GM19023 (cell line): ENCODE measurements at regions not wholly inside any gene's neighbourhood (a gene's known extent, or its start where the extent isn't known, plus 50 kb on each side); places are given as distances from the start of the nearest gene placed in this dataset.

Experiments used
- ATAC-seq: cut with Tn5 transposase; IDR thresholded peaks from one replicate; pipeline ENCODE4 v1.9.1; 2021; ENCODE audit warnings: mild to moderate bottlenecking, moderate library complexity; ENCODE audit not compliant: unreplicated experiment

GRCh38 chr2:15038366-15039364 lies 406.1 kb downstream of the LRATD1 start:
- ATAC-seq, result no peak

DNA sequence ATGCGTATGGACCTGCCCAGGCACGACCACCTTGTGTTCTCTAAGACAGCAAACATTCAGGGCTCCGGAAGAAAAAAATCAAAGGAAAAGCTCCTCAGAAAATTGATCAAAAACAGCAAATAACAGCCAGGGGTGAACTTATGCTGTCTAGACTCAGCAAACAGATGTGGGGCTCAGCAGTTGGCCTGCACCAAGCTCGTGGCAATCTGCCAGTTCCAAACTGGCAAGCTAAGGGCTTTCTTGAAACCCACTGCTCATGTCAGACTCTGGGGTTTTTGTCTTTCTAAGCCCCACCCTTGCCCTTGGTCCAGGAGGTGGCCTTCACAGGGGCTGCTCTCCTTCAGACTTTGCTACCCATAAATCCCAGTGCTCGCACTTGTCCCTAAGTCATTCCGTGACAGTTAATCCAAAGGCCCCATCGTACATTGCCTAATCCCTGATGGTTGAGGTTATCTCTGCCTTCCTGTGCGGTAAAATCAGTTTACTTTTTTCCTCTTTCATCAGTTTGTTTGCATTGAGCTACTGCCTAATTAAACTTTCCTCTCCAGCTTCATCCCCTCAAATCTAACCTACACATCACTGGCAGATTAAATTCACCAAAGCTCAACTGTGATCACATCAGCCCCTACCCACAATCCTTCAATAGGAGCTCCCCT lies 408.0 kb downstream of the LRATD1 start:
- ATAC-seq, result no peak

GRCh38 chr2:15041429-15041837 lies 408.9 kb downstream of the LRATD1 start:
- ATAC-seq, result no peak

- ATAC-seq, result no peak
Measured at GRCh38 chr2:15042801-15043217, 410.3 kb downstream of the LRATD1 start.

- no peak for ATAC-seq
Measured at GRCh38 chr2:15043336-15044058, 411.0 kb downstream of the LRATD1 start.

GRCh38 chr2:15045054-15045453 lies 412.5 kb downstream of the LRATD1 start:
- no peak for ATAC-seq

GRCh38 chr2:15047184-15047583 lies 414.7 kb downstream of the LRATD1 start:
- no peak for ATAC-seq

DNA sequence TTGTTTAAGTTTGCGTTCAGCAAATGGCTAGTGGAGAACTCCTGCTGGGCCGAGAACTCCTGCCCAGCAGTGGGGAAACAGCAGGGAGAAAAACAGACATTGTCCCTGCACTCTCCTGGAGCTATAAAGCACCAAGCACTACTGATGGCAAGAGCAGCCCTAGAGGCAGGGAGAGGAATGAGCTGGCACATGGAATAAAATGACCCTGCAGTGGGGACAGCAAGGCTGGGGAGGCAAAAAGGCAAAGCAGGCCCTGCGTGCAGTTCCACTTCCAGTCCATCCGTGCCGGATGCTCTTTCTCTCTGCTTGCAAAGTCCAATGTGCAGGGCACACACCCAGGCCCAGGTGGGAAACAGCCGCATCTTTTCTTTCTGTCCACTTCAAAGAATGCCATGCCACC lies 415.5 kb downstream of the LRATD1 start:
- no peak for ATAC-seq

DNA sequence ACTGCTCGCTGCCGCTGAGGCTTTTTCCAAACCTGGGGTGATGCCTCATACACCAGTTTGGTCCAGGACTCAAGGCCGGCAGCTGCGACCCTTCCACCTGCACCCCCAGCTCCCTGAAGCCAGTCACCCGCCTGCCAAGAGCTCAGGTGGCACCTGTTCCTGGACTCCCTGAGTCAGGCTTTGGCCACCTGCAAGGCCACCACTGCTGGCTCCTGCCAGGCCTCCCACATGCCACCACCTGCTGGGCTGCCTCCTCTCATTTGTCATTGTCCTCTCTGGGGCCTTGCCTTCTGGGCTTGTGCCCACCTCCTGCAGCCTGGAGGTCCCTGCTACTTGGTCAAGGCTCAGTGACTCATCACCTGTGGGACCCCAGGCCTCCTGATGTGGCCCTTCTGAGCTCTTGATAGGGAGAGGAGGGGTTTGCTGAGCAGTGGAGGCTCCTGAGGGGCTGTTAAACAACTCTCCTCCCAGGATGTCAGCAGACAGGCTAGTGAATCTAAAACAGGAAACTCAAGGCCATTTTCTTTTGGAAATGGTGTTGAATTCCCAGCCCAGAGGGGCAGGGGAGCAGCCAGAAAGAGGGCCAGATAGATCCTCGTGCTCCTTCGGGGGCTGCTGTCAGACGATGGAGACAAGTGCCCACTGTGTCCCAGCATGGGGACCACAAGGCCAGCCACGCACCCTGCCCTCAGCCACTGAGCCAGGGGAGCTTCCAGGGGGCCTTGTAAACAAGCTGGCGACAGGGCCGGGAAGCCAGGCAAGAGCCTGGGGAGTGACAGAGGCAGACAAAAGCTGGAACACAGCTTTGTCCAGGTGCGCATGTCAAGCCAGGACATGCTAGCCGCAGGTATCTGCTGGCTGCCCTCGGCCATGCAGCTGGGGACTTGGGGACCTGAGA lies 416.8 kb downstream of the LRATD1 start:
- no peak for ATAC-seq

- ATAC-seq, result no peak
Measured at GRCh38 chr2:15050483-15050882, 418.0 kb downstream of the LRATD1 start.

GRCh38 chr2:15053542-15053941 lies 421.0 kb downstream of the LRATD1 start:
- no peak for ATAC-seq

- ATAC-seq, result peak; percentile 57
Measured at GRCh38 chr2:15058015-15058720, 425.7 kb downstream of the LRATD1 start.

DNA sequence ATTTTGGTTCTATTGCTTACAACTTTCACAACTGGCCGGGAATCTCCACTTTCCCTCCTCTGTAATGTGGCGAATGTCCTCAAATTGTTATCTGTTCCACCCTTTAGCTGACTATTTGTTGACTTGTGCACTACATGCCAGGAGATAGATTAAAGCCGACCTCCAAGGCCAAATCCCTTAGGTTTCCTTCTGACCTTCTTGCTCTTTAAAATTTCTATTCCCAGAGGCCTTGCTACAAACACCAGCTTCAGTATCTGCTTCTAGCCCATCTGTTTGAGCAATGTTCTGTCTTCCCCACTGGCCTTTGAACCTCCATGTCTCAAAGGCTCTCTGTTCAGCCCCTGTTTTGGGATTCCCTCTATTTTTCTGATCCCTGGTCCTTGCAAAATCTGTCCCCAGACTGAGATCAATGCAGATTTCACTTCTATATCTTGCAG lies 426.2 kb downstream of the LRATD1 start:
- no peak for ATAC-seq

DNA sequence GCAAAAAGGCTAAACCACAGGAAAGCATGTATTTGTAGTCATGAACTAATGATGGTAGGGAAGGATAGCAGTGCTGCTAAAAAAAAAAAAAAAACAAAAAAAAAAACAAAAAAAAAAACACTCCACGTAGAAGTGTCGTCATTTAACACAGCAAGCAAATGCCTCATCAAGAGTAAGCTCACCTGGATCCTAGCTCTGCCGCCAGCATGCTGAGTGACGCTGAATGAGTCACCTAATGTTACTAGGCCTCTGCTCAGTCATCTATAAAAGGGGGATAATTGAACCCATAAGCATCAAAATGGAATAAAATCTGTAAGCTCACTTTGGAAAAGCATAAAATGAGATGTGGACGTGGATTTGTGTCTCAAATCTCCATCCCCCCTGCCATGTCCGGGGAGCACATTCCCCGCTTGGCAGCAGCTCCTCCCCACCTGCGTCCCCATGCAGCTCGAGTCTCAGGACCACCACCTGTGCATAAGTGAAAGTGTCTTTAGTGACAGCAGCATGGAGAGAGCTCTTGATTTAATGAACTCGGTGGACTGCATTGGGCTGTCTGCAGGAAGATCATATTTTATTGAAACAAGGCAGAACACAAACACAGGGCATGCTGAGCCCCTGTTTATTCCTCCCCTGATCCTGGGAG lies 427.5 kb downstream of the LRATD1 start:
- ATAC-seq, result no peak

GRCh38 chr2:15061268-15061667 lies 428.8 kb downstream of the LRATD1 start:
- no peak for ATAC-seq

DNA sequence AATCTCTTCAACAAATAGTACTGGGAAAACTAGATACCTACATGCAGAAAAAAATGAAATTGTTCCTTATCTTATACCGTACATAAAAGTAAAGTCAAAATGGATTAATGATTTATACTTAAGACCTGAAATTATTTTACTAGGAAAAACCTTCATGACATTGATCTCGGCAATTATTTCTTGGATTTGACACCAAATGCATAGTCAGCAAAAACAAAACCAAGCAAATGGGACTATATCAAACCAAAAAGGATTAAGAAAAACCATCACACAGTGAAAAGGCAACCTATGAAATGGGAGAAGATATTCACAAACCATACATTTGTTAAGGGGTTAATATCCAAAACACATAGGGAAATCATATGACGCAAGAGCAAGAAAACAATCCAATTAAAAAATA lies 433.6 kb downstream of the LRATD1 start:
- ATAC-seq, result no peak

DNA sequence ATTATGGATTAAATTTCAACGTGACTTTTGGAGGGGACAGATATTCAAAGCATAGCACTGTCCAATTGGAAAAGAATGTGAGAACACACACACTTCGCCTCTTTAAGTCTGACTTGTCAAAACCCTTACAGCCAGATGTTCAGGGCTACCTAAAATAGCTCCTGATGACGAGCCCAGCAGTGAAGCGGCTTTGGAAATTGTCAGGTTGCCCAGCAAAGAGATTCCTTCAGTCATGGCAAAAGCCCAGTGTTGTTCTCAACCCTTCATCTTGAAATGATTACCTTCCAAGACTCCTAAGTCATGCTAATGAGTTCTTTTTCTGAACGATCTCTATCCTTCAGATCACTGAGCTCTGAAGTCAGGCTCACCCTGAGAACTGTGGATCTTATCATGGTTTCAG lies 436.6 kb downstream of the LRATD1 start:
- no peak for ATAC-seq

GRCh38 chr2:15072836-15073235 lies 440.3 kb downstream of the LRATD1 start:
- no peak for ATAC-seq

DNA sequence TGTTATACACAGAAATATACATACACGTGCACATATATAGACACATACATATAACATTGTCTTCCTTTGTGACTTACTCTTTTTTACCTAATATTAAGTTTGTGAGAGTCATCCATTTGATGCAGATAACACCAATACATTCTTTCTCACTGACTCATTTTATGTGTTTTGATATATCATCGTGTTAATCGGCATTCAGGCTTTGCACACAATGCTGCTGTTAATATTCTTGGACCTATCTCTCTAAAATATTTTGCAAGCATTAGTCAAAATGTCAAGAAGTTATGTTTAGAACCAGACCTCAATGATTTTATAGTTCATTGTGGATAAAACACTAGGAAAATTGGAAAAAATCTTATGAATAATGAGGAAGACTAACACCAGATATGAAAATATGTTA lies 441.1 kb downstream of the LRATD1 start:
- no peak for ATAC-seq
